DND-41 (cell line): ENCODE measurements at regions not wholly inside any gene's neighbourhood (a gene's known extent, or its start where the extent isn't known, plus 50 kb on each side); places are given as distances from the start of the nearest gene placed in this dataset.

Experiments
- EZH2 ChIP-seq: IDR thresholded peaks from 3 replicates; pipeline ENCODE4 v1.6.1; 2012; ENCODE audit warnings: borderline replicate concordance, low read depth, mild to moderate bottlenecking, moderate library complexity, low read length, inconsistent platforms; ENCODE audit not compliant: severe bottlenecking
- TF ChIP-seq, protein P1 (sequence below): IDR thresholded peaks from 2 replicates; pipeline ENCODE4 v1.5.1; 2012; ENCODE audit warnings: borderline replicate concordance, low read length, moderate library complexity, mild to moderate bottlenecking; ENCODE audit not compliant: poor library complexity, severe bottlenecking; ENCODE audit errors: extremely low read depth

- TF ChIP-seq EZH2 = no peak
- TF ChIP-seq, protein P1, sequence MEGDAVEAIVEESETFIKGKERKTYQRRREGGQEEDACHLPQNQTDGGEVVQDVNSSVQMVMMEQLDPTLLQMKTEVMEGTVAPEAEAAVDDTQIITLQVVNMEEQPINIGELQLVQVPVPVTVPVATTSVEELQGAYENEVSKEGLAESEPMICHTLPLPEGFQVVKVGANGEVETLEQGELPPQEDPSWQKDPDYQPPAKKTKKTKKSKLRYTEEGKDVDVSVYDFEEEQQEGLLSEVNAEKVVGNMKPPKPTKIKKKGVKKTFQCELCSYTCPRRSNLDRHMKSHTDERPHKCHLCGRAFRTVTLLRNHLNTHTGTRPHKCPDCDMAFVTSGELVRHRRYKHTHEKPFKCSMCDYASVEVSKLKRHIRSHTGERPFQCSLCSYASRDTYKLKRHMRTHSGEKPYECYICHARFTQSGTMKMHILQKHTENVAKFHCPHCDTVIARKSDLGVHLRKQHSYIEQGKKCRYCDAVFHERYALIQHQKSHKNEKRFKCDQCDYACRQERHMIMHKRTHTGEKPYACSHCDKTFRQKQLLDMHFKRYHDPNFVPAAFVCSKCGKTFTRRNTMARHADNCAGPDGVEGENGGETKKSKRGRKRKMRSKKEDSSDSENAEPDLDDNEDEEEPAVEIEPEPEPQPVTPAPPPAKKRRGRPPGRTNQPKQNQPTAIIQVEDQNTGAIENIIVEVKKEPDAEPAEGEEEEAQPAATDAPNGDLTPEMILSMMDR = no peak
Observed at GRCh38 chr14:103220982-103221641, 97.9 kb downstream of the TNFAIP2 start.
